Gastroesophageal sphincter (tissue), 3 donors: ENCODE measurements at regions not wholly inside any gene's neighbourhood (a gene's known extent, or its start where the extent isn't known, plus 50 kb on each side); places are given as distances from the start of the nearest gene placed in this dataset.
A peak's percentile ranks its signal among the peaks of the same experiment; 100 is the strongest.

Source experiments
- CTCF ChIP-seq, 4 experiments: fragments of 200-600 bp in 2 of 4; fragments of 450-650 bp in 2 of 4; sonication (generic) in 1 of 4; IDR thresholded peaks; one replicate each; pipeline ENCODE4 v1.5.1; 2017 to 2019; ENCODE audit warnings: antibody characterized with exemption in 4 of 4, mild to moderate bottlenecking in 2 of 4, moderate library complexity in 2 of 4
- EP300 ChIP-seq: sonication (generic); formaldehyde crosslinking; IDR thresholded peaks from one replicate; pipeline ENCODE4 v1.6.1; 2017; ENCODE audit warnings: antibody characterized with exemption, mild to moderate bottlenecking
- POLR2A ChIP-seq, 2 donors: fragments of 450-650 bp; IDR thresholded peaks; one replicate each; pipeline ENCODE4 v1.6.1; 2017; ENCODE audit warnings: antibody characterized with exemption in 2 of 2, mild to moderate bottlenecking in 2 of 2, moderate library complexity in 1 of 2

- peak in 3 of 4 experiments; percentile 69 to 76 (median 75) for TF ChIP-seq CTCF (IDR thresholded peaks at IDR 0.05)
- no peak for TF ChIP-seq POLR2A (IDR thresholded peaks at IDR 0.05)
- TF ChIP-seq EP300 = no peak
Observed at GRCh38 chr2:231648579-231649174, 56.0 kb downstream of the TEX44 start.
